ENCODE measurements at regions not wholly inside any gene's neighbourhood (a gene's known extent, or its start where the extent isn't known, plus 50 kb on each side); places are given as distances from the start of the nearest gene placed in this dataset.
"Not testable (repeated sequence)": the region's sequence is repeated elsewhere in the genome, so short reads cannot be mapped to it uniquely, and the experiment has no call there.

GRCh38 chr1:238458899-238459298 lies 568.2 kb upstream of the ZP4 start:
- ATAC-seq (no peak), DNase-seq (no peak)
- intact Hi-C loops (cut with DNase I) = no loop called here

GRCh38 chr1:238457610-238458009 lies 566.9 kb upstream of the ZP4 start:
- intact Hi-C loops (cut with DNase I) = no loop called here
- DNase-seq (no peak), ATAC-seq (no peak)

GRCh38 chr1:238451781-238452310 lies 561.1 kb upstream of the ZP4 start:
- DNase-seq (no peak), ATAC-seq (no peak)
- intact Hi-C loops (cut with DNase I) = no loop called here

GRCh38 chr1:238450976-238451375 lies 560.3 kb upstream of the ZP4 start:
- DNase-seq = no peak
- intact Hi-C loops (cut with DNase I) = no loop called here
- ATAC-seq = no peak

- ATAC-seq (no peak), DNase-seq (no peak)
- intact Hi-C loops (cut with DNase I) = no loop called here
These were observed 553.0 kb upstream of the ZP4 start for GRCh38 chr1:238443687-238444086.

- DNase-seq (no peak), ATAC-seq (no peak)
- intact Hi-C loops (cut with DNase I) = no loop called here
These were observed 548.8 kb upstream of the ZP4 start for GRCh38 chr1:238439511-238439910.

GRCh38 chr1:238438311-238439270 lies 547.9 kb upstream of the ZP4 start:
- ATAC-seq (no peak), DNase-seq (no peak)
- intact Hi-C loops (cut with DNase I) = no loop called here

- ATAC-seq; DNase-seq; intact Hi-C loops (cut with DNase I): not testable (repeated sequence)
These were observed 539.0 kb upstream of the ZP4 start for GRCh38 chr1:238429703-238430102.

- DNase-seq (no peak), ATAC-seq (no peak)
- intact Hi-C loops (cut with DNase I) = no loop called here
These were observed 528.5 kb upstream of the ZP4 start for GRCh38 chr1:238419209-238419608.

GRCh38 chr1:238409932-238410331 lies 519.2 kb upstream of the ZP4 start:
- DNase-seq (no peak), ATAC-seq (peak in 1 of 2 donors; percentile 91)
- intact Hi-C loops (cut with DNase I) = no loop called here

- ATAC-seq = peak in 1 of 2 donors; percentile 92
- intact Hi-C loops (cut with DNase I) = no loop called here
- DNase-seq = no peak
These were observed 518.6 kb upstream of the ZP4 start for GRCh38 chr1:238409191-238409850.

GRCh38 chr1:238408737-238409136 lies 518.0 kb upstream of the ZP4 start:
- intact Hi-C loops (cut with DNase I) = no loop called here
- ATAC-seq (no peak), DNase-seq (no peak)

- no peak for ATAC-seq
- DNase-seq = no peak
- intact Hi-C loops (cut with DNase I) = no loop called here
These were observed 515.6 kb upstream of the ZP4 start for GRCh38 chr1:238406098-238406860.

GRCh38 chr1:238404921-238405320 lies 514.2 kb upstream of the ZP4 start:
- DNase-seq (no peak), ATAC-seq (no peak)
- intact Hi-C loops (cut with DNase I) = no loop called here

- no peak for DNase-seq
- intact Hi-C loops (cut with DNase I) = no loop called here
- no peak for ATAC-seq
These were observed 513.8 kb upstream of the ZP4 start for GRCh38 chr1:238404481-238404880.

- intact Hi-C loops (cut with DNase I) = no loop called here
- ATAC-seq = peak; percentile 41 to 83
- DNase-seq = no peak
These were observed 510.4 kb upstream of the ZP4 start for GRCh38 chr1:238401144-238401543.

- intact Hi-C loops (cut with DNase I) = no loop called here
- ATAC-seq (no peak), DNase-seq (no peak)
These were observed 508.8 kb upstream of the ZP4 start for GRCh38 chr1:238399558-238399957.

GRCh38 chr1:238396140-238396539 lies 505.4 kb upstream of the ZP4 start:
- intact Hi-C loops (cut with DNase I) = no loop called here
- ATAC-seq (no peak), DNase-seq (no peak)

- intact Hi-C loops (cut with DNase I) = no loop called here
- ATAC-seq (no peak), DNase-seq (no peak)
These were observed 493.7 kb upstream of the ZP4 start for GRCh38 chr1:238384381-238384780.

- intact Hi-C loops (cut with DNase I) = no loop called here
- DNase-seq (no peak), ATAC-seq (no peak)
These were observed 489.4 kb upstream of the ZP4 start for GRCh38 chr1:238380167-238380566.
